Mesenchymal stem cell (in vitro differentiated cells and primary cell): ENCODE measurements at regions not wholly inside any gene's neighbourhood (a gene's known extent, or its start where the extent isn't known, plus 50 kb on each side); places are given as distances from the start of the nearest gene placed in this dataset.
A peak's percentile ranks its signal among the peaks of the same experiment; 100 is the strongest.

ENCODE experiments used
- DNase-seq: peaks from one replicate; pipeline ENCODE4 v3.0.0-alpha.2; 2013
- H2AFZ ChIP-seq: one replicate; pipeline ENCODE4 v1.6.1; 2013; ENCODE audit warnings: low read depth, mild to moderate bottlenecking, control low read depth, inconsistent platforms, low read length, moderate library complexity
- H2AK5ac ChIP-seq: 2 replicates; pipeline ENCODE4 v1.6.1; 2013; ENCODE audit warnings: low read length, moderate library complexity, mild to moderate bottlenecking, inconsistent platforms; ENCODE audit not compliant: severe bottlenecking
- H2BK120ac ChIP-seq: one replicate; pipeline ENCODE4 v1.6.1; 2013; ENCODE audit warnings: low read depth, mild to moderate bottlenecking, inconsistent platforms, low read length, moderate library complexity
- H2BK12ac ChIP-seq, 2 experiments: one replicate each; pipeline ENCODE4 v1.6.1; 2013; ENCODE audit warnings: inconsistent platforms in 2 of 2, low read length in 2 of 2, mild to moderate bottlenecking in 2 of 2, moderate library complexity in 2 of 2, control low read depth in 1 of 2
- H2BK15ac ChIP-seq: one replicate; pipeline ENCODE4 v1.6.1; 2013; ENCODE audit warnings: mild to moderate bottlenecking, low read depth, inconsistent platforms; ENCODE audit not compliant: poor library complexity, severe bottlenecking
- H2BK5ac ChIP-seq: 2 replicates; pipeline ENCODE4 v1.6.1; 2013; ENCODE audit warnings: low read depth, mild to moderate bottlenecking, low read length, control low read depth, inconsistent platforms; ENCODE audit not compliant: poor library complexity, severe bottlenecking
- H3K14ac ChIP-seq, 2 experiments: one replicate each; pipeline ENCODE4 v1.6.1; 2013; ENCODE audit warnings: inconsistent platforms in 2 of 2, low read length in 2 of 2, control low read depth in 1 of 2, mild to moderate bottlenecking in 1 of 2, moderate library complexity in 1 of 2
- H3K18ac ChIP-seq, 2 experiments: one replicate each; pipeline ENCODE4 v1.6.1; 2013; ENCODE audit warnings: inconsistent platforms in 2 of 2, low read length in 2 of 2, control low read depth in 1 of 2, low read depth in 1 of 2, mild to moderate bottlenecking in 1 of 2
- H3K23ac ChIP-seq, 2 experiments: one replicate each; pipeline ENCODE4 v1.6.1; 2013; ENCODE audit warnings: inconsistent platforms in 2 of 2, low read length in 2 of 2, mild to moderate bottlenecking in 2 of 2, moderate library complexity in 2 of 2, control low read depth in 1 of 2
- H3K27ac ChIP-seq: 2 replicates; pipeline ENCODE4 v1.5.1; 2013; ENCODE audit warnings: mild to moderate bottlenecking, moderate library complexity, low read length, control low read depth, inconsistent platforms; ENCODE audit not compliant: poor library complexity, severe bottlenecking
- H3K27me3 ChIP-seq, 2 experiments: 2 replicates each; pipeline versions ENCODE4 v1.6.1 to v1.7.0; 2013; ENCODE audit warnings: low read length in 2 of 2, mild to moderate bottlenecking in 2 of 2, moderate library complexity in 2 of 2, control low read depth in 1 of 2, inconsistent platforms in 1 of 2; ENCODE audit not compliant: control insufficient read depth in 1 of 2, insufficient read depth in 1 of 2
- H3K36me3 ChIP-seq, 2 experiments: 2 replicates each; pipeline versions ENCODE4 v1.6.1 to v1.7.0; 2013; ENCODE audit warnings: low read length in 2 of 2, control low read depth in 1 of 2, inconsistent platforms in 1 of 2, low read depth in 1 of 2, mild to moderate bottlenecking in 1 of 2; ENCODE audit not compliant: insufficient read depth in 2 of 2, control insufficient read depth in 1 of 2
- H3K4ac ChIP-seq, 2 experiments: one replicate each; pipeline ENCODE4 v1.6.1; 2013; ENCODE audit warnings: inconsistent platforms in 2 of 2, low read length in 2 of 2, mild to moderate bottlenecking in 2 of 2, moderate library complexity in 2 of 2, control low read depth in 1 of 2, low read depth in 1 of 2
- H3K4me1 ChIP-seq: 2 replicates; pipeline ENCODE4 v1.6.1; 2013; ENCODE audit warnings: low read depth, low read length, control low read depth; ENCODE audit not compliant: control insufficient read depth, insufficient read depth
- H3K4me2 ChIP-seq: 2 replicates; pipeline ENCODE4 v1.6.1; 2013; ENCODE audit warnings: low read length, mild to moderate bottlenecking, inconsistent platforms; ENCODE audit not compliant: poor library complexity, severe bottlenecking
- H3K4me3 ChIP-seq, 2 experiments: 2 replicates each; pipeline versions ENCODE4 v1.5.1 to v1.7.0; 2013; ENCODE audit warnings: low read length in 2 of 2, mild to moderate bottlenecking in 2 of 2, control low read depth in 1 of 2, low read depth in 1 of 2; ENCODE audit not compliant: insufficient read depth in 1 of 2
- H3K79me1 ChIP-seq: replicated peaks from 2 replicates; pipeline ENCODE4 v1.6.1; 2013; ENCODE audit warnings: mild to moderate bottlenecking, control low read depth, low read length, inconsistent platforms; ENCODE audit not compliant: poor library complexity, severe bottlenecking
- H3K9ac ChIP-seq: 2 replicates; pipeline ENCODE4 v1.7.0; 2013; ENCODE audit warnings: mild to moderate bottlenecking, low read length, moderate library complexity
- H3K9me3 ChIP-seq: 2 replicates; pipeline ENCODE4 v1.7.0; 2013; ENCODE audit warnings: mild to moderate bottlenecking, low read length; ENCODE audit not compliant: control insufficient read depth
- H4K8ac ChIP-seq: one replicate; pipeline ENCODE4 v1.6.1; 2013; ENCODE audit warnings: inconsistent platforms, mild to moderate bottlenecking, low read length, moderate library complexity
- H4K91ac ChIP-seq: one replicate; pipeline ENCODE4 v1.6.1; 2013; ENCODE audit warnings: mild to moderate bottlenecking, low read length, inconsistent platforms
- WGBS: methylation state at CpG from one replicate; pipeline ENCODE4 v1.1.7; 2013; ENCODE audit warnings: mixed read lengths; 5-methylcytosine and 5-hydroxymethylcytosine counted together

- H4K91ac ChIP-seq = no peak overlapping the region
- no peaks in the 10 kb centered on the region for H3K27me3 ChIP-seq
- no peak overlapping the region for H2AFZ ChIP-seq
- H3K4me2 ChIP-seq = no peak overlapping the region
- H2BK12ac ChIP-seq = no peak overlapping the region
- no peak overlapping the region for H2BK15ac ChIP-seq
- no peak overlapping the region for H4K8ac ChIP-seq
- H2BK120ac ChIP-seq = no peak overlapping the region
- no peak overlapping the region for H3K4me3 ChIP-seq
- WGBS = no CpG with 5 or more reads among the region's 1 CpG
- H2AK5ac ChIP-seq = no peak overlapping the region
- H3K4ac ChIP-seq = no peak overlapping the region
- no peaks in the 10 kb centered on the region for H3K4me1 ChIP-seq
- DNase-seq = no peak
- no peak overlapping the region for H3K27ac ChIP-seq
- H3K18ac ChIP-seq = no peak overlapping the region
- no peak overlapping the region for H3K9ac ChIP-seq
- no peak overlapping the region for H3K14ac ChIP-seq
- no peak overlapping the region for H3K23ac ChIP-seq
- H2BK5ac ChIP-seq = no peak overlapping the region
- H3K36me3 ChIP-seq = no peaks in the 10 kb centered on the region
- H3K9me3 ChIP-seq = no peaks in the 10 kb centered on the region
- no peaks in the 10 kb centered on the region for H3K79me1 ChIP-seq
Measured at GRCh38 chr2:40507432-40507831, 55.5 kb upstream of the SLC8A1 start.

GRCh38 chr2:40510304-40510703 is 58.4 kb upstream of the SLC8A1 start:
- no peak overlapping the region for H2BK15ac ChIP-seq
- H3K9me3 ChIP-seq = no peaks in the 10 kb centered on the region
- no peak overlapping the region for H2AK5ac ChIP-seq
- H3K79me1 ChIP-seq = no peaks in the 10 kb centered on the region
- WGBS = 80% methylated on average over 2 of the region's 3 CpGs
- no peak for DNase-seq
- H2BK12ac ChIP-seq = no peak overlapping the region
- no peak overlapping the region for H3K14ac ChIP-seq
- no peak overlapping the region for H2BK5ac ChIP-seq
- H3K27me3 ChIP-seq = no peaks in the 10 kb centered on the region
- no peak overlapping the region for H3K4me2 ChIP-seq
- H3K27ac ChIP-seq = no peak overlapping the region
- H3K36me3 ChIP-seq = no peaks in the 10 kb centered on the region
- H3K4ac ChIP-seq = no peak overlapping the region
- no peak overlapping the region for H2AFZ ChIP-seq
- no peak overlapping the region for H3K23ac ChIP-seq
- H3K4me3 ChIP-seq = no peak overlapping the region
- H3K18ac ChIP-seq = no peak overlapping the region
- H4K8ac ChIP-seq = no peak overlapping the region
- H3K4me1 ChIP-seq = no peaks in the 10 kb centered on the region
- H3K9ac ChIP-seq = no peak overlapping the region
- H4K91ac ChIP-seq = no peak overlapping the region
- no peak overlapping the region for H2BK120ac ChIP-seq

- Histone ChIP-seq H3K23ac (no peak overlapping the region), H3K36me3 (no peaks in the 10 kb centered on the region), H2AFZ (no peak overlapping the region), H3K27ac (no peak overlapping the region), H3K27me3 (no peaks in the 10 kb centered on the region), H2AK5ac (no peak overlapping the region), H3K14ac (no peak overlapping the region), H3K9me3 (no peaks in the 10 kb centered on the region), H3K4ac (no peak overlapping the region), H3K4me3 (peak overlapping the region in 1 of 2 experiments; percentile 67), H2BK12ac (no peak overlapping the region), H3K9ac (peak overlapping the region; percentile 65), H3K4me1 (no peaks in the 10 kb centered on the region), H2BK120ac (no peak overlapping the region), H4K91ac (no peak overlapping the region), H4K8ac (peak overlapping the region; percentile 30), H3K18ac (peak overlapping the region in 1 of 2 experiments; percentile 14), H3K79me1 (no peaks in the 10 kb centered on the region), H2BK15ac (no peak overlapping the region), H2BK5ac (no peak overlapping the region), H3K4me2 (peak overlapping the region; percentile 57)
- WGBS = 60% methylated on average over 8 of the region's 9 CpGs
- DNase-seq = peak; percentile 48
Measured at GRCh38 chr2:40511661-40512213, 59.8 kb upstream of the SLC8A1 start.

- WGBS = 80% methylated on average over 6 of the region's 6 CpGs
- Histone ChIP-seq H3K79me1 (no peaks in the 10 kb centered on the region), H2BK5ac (no peak overlapping the region), H3K14ac (no peak overlapping the region), H2BK12ac (no peak overlapping the region), H3K4me3 (peak overlapping the region in 1 of 2 experiments; percentile 67), H3K27me3 (no peaks in the 10 kb centered on the region), H3K4me1 (no peaks in the 10 kb centered on the region), H3K4me2 (no peak overlapping the region), H4K91ac (no peak overlapping the region), H4K8ac (no peak overlapping the region), H3K27ac (no peak overlapping the region), H3K18ac (no peak overlapping the region), H2BK120ac (no peak overlapping the region), H2BK15ac (no peak overlapping the region), H3K36me3 (no peaks in the 10 kb centered on the region), H3K9ac (peak overlapping the region; percentile 65), H3K4ac (no peak overlapping the region), H2AFZ (no peak overlapping the region), H3K9me3 (no peaks in the 10 kb centered on the region), H3K23ac (no peak overlapping the region), H2AK5ac (no peak overlapping the region)
- peak; percentile 3 for DNase-seq
Measured at GRCh38 chr2:40512256-40512655, 60.4 kb upstream of the SLC8A1 start.
